ENCODE measurements at regions not wholly inside any gene's neighbourhood (a gene's known extent, or its start where the extent isn't known, plus 50 kb on each side); places are given as distances from the start of the nearest gene placed in this dataset.
"Not testable (repeated sequence)": the region's sequence is repeated elsewhere in the genome, so short reads cannot be mapped to it uniquely, and the experiment has no call there.

DNA sequence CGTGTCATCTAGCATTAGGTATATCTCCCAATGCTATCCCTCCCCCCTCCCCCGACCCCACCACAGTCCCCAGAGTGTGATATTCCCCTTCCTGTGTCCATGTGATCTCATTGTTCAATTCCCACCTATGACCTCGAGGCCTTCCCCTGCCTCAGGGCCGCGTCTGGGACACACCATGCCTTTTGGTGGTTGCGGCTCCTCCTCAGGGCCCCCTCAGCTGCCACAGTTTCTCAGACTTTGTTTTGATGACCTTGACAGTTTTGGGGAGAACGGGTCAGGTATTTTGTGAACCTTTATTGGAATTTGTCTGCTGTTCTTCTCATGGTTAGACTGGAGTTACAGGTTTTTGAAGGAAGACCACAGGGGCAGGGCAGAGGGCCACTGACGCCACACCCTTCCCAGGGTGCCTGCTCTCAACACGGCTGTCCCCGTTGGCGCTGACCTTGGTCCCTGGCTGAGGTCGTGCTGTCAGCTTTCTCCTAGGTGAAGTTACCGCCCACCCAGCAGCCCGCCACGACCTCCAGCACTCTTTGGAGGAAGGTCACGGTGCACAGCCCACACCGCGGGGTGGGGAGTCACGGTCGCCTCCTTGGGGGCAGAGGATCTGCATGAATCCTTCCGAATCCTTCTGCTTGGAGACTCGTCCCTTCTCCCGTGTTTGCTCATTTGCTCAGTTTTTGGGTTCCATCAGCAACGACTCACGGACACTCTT lies 130.5 kb downstream of the KIF26A start:
- H3K27me3 ChIP-seq = no peaks in the 10 kb centered on the region
- no peaks in the 10 kb centered on the region for H3K9me3 ChIP-seq (replicated peaks in 1 of 3)
- no peaks in the 10 kb centered on the region for H3K36me3 ChIP-seq (replicated peaks in 1 of 2)
- WGBS, 4 donors = 74 to 81% (median 79%) methylated on average over 15 to 23 of the region's 25 CpGs
- H3K4me3 ChIP-seq = no peak overlapping the region
- DNase-seq = peak in 6 of 7 donors; percentile 0 to 39 (median 8)
- H3K27ac ChIP-seq = no peak overlapping the region
- TF ChIP-seq POLR2A (IDR thresholded peaks at IDR 0.05) = no peak
- TF ChIP-seq CTCF (IDR thresholded peaks at IDR 0.05) = no peak
- H3K4me1 ChIP-seq (replicated peaks in 1 of 2) = no peaks in the 10 kb centered on the region
- intact Hi-C loops (cut with DNase I) = no loop called here

DNA sequence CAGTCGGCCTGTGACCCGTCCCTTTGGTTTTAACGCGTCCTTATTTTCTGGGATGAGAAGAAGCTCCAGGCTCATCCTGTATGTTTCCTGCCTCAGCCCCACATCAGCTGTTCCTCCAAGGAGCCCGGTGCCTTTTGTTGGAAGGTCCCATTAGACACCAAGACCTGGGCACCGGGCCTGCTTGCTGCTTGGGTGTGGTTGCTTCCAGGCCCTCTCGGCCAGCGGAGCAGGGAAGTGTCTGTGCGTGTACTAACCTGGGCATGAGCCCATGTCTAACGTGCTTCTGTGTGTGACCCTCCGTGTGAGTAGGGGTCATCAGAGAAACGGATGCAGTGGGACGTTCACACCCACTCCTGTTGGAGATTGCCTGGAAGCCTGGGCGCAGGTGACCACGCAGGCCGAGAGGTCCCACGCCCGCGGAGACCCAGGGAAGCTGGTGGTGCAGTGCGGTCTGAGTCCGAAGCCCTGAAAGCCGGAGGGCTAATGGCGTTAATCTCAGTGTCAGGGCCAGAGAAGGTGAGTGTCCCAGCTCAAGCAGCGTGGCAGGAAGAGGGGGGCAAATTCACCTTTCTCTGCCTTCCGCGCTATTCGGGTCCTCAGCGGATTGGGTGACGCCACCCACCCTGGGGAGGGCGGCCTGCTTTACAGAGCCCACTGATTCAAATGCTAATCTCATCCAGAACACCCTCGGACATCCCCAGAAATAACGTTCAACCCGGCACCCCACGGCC lies 131.3 kb downstream of the KIF26A start:
- H3K4me1 ChIP-seq (replicated peaks in 1 of 2); H3K27me3 ChIP-seq; H3K27ac ChIP-seq; H3K36me3 ChIP-seq (replicated peaks in 1 of 2); H3K4me3 ChIP-seq; intact Hi-C loops (cut with DNase I); H3K9me3 ChIP-seq (replicated peaks in 1 of 3): not testable (repeated sequence)
- DNase-seq = peak in 6 of 7 donors; percentile 5 to 33 (median 10)
- 92 to 93% (median 92%) methylated on average over 27 to 34 of the region's 34 CpGs for WGBS, 4 donors

DNA sequence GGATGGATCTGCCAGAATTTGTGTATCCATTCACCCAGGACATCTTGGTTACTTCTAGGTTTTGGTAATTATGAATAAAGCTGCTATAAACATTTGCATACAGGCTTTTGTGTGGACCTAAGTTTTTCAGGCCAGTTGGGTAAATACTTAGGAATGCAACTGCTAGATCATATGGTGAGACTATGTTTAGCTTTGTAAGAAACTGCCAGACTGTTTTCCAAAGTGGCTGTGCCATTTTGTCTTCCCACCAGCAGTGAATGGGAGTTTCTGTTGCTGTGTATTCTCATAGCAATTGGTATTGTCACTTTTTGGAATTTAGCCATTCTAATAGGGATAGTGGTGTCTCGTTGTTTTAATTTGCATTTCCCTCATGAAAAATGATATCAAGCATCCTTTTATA lies 133.0 kb downstream of the KIF26A start:
- H3K27ac ChIP-seq = no peak overlapping the region
- WGBS, 4 donors = 68 to 85% (median 71%) methylated on average over 1 of the region's 1 CpG
- H3K4me1 ChIP-seq (replicated peaks in 1 of 2) = no peaks in the 10 kb centered on the region
- TF ChIP-seq CTCF (IDR thresholded peaks at IDR 0.05) (no peak), POLR2A (IDR thresholded peaks at IDR 0.05) (no peak)
- H3K27me3 ChIP-seq = no peaks in the 10 kb centered on the region
- H3K4me3 ChIP-seq = no peak overlapping the region
- H3K9me3 ChIP-seq (replicated peaks in 1 of 3) = no peaks in the 10 kb centered on the region
- no peak for DNase-seq
- no peaks in the 10 kb centered on the region for H3K36me3 ChIP-seq (replicated peaks in 1 of 2)
- intact Hi-C loops (cut with DNase I) = no loop called here

GRCh38 chr14:104274806-104275205 lies 136.4 kb downstream of the KIF26A start:
- TF ChIP-seq POLR2A (IDR thresholded peaks at IDR 0.05) (no peak), CTCF (IDR thresholded peaks at IDR 0.05) (no peak)

More at GRCh38 chr14:104274806-104275205, 136.4 kb downstream of the KIF26A start:
- DNase-seq = peak in 3 of 7 donors; percentile 3 to 37 (median 18)
- H3K4me1 ChIP-seq (replicated peaks in 1 of 2) = no peaks in the 10 kb centered on the region
- WGBS, 4 donors = 80 to 91% (median 87%) methylated on average over 9 of the region's 9 CpGs
- no peaks in the 10 kb centered on the region for H3K9me3 ChIP-seq (replicated peaks in 1 of 3)
- no peak overlapping the region for H3K4me3 ChIP-seq
- H3K27ac ChIP-seq = no peak overlapping the region
- H3K27me3 ChIP-seq = no peaks in the 10 kb centered on the region
- intact Hi-C loops (cut with DNase I) = no loop called here
- H3K36me3 ChIP-seq (replicated peaks in 1 of 2) = no peaks in the 10 kb centered on the region

All from adrenal gland (tissue), 9 donors.